OCI-LY3 (cell line): ENCODE measurements at regions not wholly inside any gene's neighbourhood (a gene's known extent, or its start where the extent isn't known, plus 50 kb on each side); places are given as distances from the start of the nearest gene placed in this dataset.

Experiments used
- EZH2phosphoT487 ChIP-seq: fragments of 200-600 bp; shearing (Covaris generic); IDR thresholded peaks from 2 replicates; pipeline ENCODE4 v1.6.1; 2018; ENCODE audit warnings: antibody characterized with exemption, mixed run types, low read depth
- TF ChIP-seq, protein P1 (sequence below): fragments of 200-600, 300-600 bp; sonication (generic); IDR thresholded peaks from 2 replicates; pipeline ENCODE4 v1.5.1; 2014; ENCODE audit warnings: antibody characterized with exemption, low read length, low read depth

DNA sequence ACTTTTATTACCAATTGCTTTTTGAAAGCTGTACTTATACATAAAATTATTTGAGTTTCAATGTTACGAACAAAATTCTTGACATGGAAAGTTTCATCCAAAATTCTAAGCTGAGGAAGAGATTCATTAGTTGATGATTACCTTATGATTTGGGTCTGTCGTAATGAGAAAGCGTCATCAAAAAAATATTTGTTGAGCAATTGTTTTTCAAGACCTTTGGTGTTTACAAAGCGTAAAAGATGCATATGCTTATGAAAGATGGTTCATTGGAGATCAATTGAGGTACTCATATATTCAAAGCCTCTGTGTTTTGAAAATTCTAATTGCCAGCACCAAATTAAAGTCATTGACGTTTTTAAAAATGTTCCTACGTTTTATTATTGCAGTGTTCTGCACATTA is 110.5 kb upstream of the DOK5 start:
- TF ChIP-seq, protein P1, sequence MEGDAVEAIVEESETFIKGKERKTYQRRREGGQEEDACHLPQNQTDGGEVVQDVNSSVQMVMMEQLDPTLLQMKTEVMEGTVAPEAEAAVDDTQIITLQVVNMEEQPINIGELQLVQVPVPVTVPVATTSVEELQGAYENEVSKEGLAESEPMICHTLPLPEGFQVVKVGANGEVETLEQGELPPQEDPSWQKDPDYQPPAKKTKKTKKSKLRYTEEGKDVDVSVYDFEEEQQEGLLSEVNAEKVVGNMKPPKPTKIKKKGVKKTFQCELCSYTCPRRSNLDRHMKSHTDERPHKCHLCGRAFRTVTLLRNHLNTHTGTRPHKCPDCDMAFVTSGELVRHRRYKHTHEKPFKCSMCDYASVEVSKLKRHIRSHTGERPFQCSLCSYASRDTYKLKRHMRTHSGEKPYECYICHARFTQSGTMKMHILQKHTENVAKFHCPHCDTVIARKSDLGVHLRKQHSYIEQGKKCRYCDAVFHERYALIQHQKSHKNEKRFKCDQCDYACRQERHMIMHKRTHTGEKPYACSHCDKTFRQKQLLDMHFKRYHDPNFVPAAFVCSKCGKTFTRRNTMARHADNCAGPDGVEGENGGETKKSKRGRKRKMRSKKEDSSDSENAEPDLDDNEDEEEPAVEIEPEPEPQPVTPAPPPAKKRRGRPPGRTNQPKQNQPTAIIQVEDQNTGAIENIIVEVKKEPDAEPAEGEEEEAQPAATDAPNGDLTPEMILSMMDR: no peak
- TF ChIP-seq EZH2phosphoT487: no peak
